Lower leg skin (tissue), 3 donors: ENCODE measurements at regions not wholly inside any gene's neighbourhood (a gene's known extent, or its start where the extent isn't known, plus 50 kb on each side); places are given as distances from the start of the nearest gene placed in this dataset.

ENCODE experiments used
- POLR2A ChIP-seq, 2 donors: fragments of 450-650 bp; IDR thresholded peaks; one replicate each; pipeline ENCODE4 v1.6.1; 2016 to 2017; ENCODE audit warnings: antibody characterized with exemption in 2 of 2, mild to moderate bottlenecking in 1 of 2, moderate library complexity in 1 of 2
- TF ChIP-seq, protein P1 (sequence below), 3 donors: fragments of 450-650 bp; IDR thresholded peaks; one replicate each; pipeline ENCODE4 v1.5.1; 2016; ENCODE audit warnings: antibody characterized with exemption in 3 of 3, mild to moderate bottlenecking in 3 of 3, moderate library complexity in 2 of 3

DNA sequence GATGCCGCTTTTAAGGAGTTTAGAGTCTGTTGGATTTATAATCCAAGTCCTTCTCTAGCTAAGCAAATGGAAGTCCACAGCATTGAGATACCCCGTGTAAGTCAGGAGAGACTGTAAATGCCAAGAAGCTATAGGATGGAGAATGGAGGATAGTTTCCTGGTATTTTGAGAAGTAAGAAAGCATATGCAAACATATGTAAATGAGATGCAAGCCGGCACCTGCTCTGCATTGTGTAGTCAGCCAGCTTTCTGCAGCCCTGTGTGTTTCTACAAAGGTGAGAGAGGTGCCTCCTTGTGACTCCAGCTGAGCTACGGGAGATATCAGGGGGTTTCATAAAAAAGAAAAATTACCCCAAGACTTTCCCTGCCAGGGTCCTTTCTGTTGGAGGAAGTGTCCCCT lies 176.3 kb downstream of the RPS24 start:
- TF ChIP-seq, protein P1, sequence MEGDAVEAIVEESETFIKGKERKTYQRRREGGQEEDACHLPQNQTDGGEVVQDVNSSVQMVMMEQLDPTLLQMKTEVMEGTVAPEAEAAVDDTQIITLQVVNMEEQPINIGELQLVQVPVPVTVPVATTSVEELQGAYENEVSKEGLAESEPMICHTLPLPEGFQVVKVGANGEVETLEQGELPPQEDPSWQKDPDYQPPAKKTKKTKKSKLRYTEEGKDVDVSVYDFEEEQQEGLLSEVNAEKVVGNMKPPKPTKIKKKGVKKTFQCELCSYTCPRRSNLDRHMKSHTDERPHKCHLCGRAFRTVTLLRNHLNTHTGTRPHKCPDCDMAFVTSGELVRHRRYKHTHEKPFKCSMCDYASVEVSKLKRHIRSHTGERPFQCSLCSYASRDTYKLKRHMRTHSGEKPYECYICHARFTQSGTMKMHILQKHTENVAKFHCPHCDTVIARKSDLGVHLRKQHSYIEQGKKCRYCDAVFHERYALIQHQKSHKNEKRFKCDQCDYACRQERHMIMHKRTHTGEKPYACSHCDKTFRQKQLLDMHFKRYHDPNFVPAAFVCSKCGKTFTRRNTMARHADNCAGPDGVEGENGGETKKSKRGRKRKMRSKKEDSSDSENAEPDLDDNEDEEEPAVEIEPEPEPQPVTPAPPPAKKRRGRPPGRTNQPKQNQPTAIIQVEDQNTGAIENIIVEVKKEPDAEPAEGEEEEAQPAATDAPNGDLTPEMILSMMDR (IDR thresholded peaks at IDR 0.05), result no peak
- no peak for TF ChIP-seq POLR2A (IDR thresholded peaks at IDR 0.05)
